Epithelial cell of esophagus (primary cell): ENCODE measurements at regions not wholly inside any gene's neighbourhood (a gene's known extent, or its start where the extent isn't known, plus 50 kb on each side); places are given as distances from the start of the nearest gene placed in this dataset.

Experiments used
- DNase-seq: peaks from one replicate; pipeline ENCODE4 v3.0.0; 2010; ENCODE audit warnings: low read depth
- H3K4me3 ChIP-seq: 2 replicates; pipeline ENCODE4 v1.5.1; 2011; ENCODE audit warnings: mild to moderate bottlenecking, low read length, control low read depth
- TF ChIP-seq, protein P1 (sequence below): IDR thresholded peaks from 2 replicates; pipeline ENCODE4 v1.5.1; 2011; ENCODE audit warnings: low read depth, mild to moderate bottlenecking, low read length, control low read depth, inconsistent platforms; ENCODE audit not compliant: insufficient read depth; ENCODE audit errors: missing control alignments

GRCh38 chr1:170250531-170251276, 104.9 kb downstream of the NTMT2 start:
- no peak overlapping the region for H3K4me3 ChIP-seq
- no peak for DNase-seq
- TF ChIP-seq, protein P1, sequence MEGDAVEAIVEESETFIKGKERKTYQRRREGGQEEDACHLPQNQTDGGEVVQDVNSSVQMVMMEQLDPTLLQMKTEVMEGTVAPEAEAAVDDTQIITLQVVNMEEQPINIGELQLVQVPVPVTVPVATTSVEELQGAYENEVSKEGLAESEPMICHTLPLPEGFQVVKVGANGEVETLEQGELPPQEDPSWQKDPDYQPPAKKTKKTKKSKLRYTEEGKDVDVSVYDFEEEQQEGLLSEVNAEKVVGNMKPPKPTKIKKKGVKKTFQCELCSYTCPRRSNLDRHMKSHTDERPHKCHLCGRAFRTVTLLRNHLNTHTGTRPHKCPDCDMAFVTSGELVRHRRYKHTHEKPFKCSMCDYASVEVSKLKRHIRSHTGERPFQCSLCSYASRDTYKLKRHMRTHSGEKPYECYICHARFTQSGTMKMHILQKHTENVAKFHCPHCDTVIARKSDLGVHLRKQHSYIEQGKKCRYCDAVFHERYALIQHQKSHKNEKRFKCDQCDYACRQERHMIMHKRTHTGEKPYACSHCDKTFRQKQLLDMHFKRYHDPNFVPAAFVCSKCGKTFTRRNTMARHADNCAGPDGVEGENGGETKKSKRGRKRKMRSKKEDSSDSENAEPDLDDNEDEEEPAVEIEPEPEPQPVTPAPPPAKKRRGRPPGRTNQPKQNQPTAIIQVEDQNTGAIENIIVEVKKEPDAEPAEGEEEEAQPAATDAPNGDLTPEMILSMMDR, result no peak

GRCh38 chr1:170252851-170253579, 107.3 kb downstream of the NTMT2 start:
- no peak overlapping the region for H3K4me3 ChIP-seq
- no peak for DNase-seq
- TF ChIP-seq, protein P1, result no peak

GRCh38 chr1:170254371-170254770, 108.6 kb downstream of the NTMT2 start:
- H3K4me3 ChIP-seq, result no peak overlapping the region
- TF ChIP-seq, protein P1, result no peak
- DNase-seq, result no peak

- no peak for DNase-seq
- H3K4me3 ChIP-seq, result no peak overlapping the region
- TF ChIP-seq, protein P1, result no peak
Observed at GRCh38 chr1:170261669-170262068, 115.9 kb downstream of the NTMT2 start.

GRCh38 chr1:170262276-170262939, 116.6 kb downstream of the NTMT2 start:
- no peak overlapping the region for H3K4me3 ChIP-seq
- TF ChIP-seq, protein P1, result no peak
- no peak for DNase-seq

- TF ChIP-seq, protein P1, result no peak
- H3K4me3 ChIP-seq, result no peak overlapping the region
Observed at GRCh38 chr1:170265234-170265633, 119.5 kb downstream of the NTMT2 start.

More at GRCh38 chr1:170265234-170265633, 119.5 kb downstream of the NTMT2 start:
- no peak for DNase-seq
